ENCODE measurements at regions not wholly inside any gene's neighbourhood (a gene's known extent, or its start where the extent isn't known, plus 50 kb on each side); places are given as distances from the start of the nearest gene placed in this dataset.

- no peak for TF ChIP-seq PRDM4 (tag by site-specific recombination; IDR thresholded peaks at IDR 0.05)
- no peak for TF ChIP-seq ZNF266 (tag by site-specific recombination; IDR thresholded peaks at IDR 0.05; ENCODE audit: low read depth)
- TF ChIP-seq KLF7 (tag by site-specific recombination; IDR thresholded peaks at IDR 0.05; ENCODE audit: borderline replicate concordance): no peak
- no peak for TF ChIP-seq HOXA7 (CRISPR knock-in tag; IDR thresholded peaks at IDR 0.05; ENCODE audit: borderline replicate concordance)
These were observed 136.4 kb upstream of the FAM78B start (continued) for GRCh38 chr1:166302989-166303758.

- H3K9me3 ChIP-seq (ENCODE audit: control insufficient read depth, insufficient read depth, low read depth, low read length): no peaks in the 10 kb centered on the region
- ChIA-PET POLR2A (no interaction called here), CTCF (no interaction called here)
- H3K36me3 ChIP-seq (ENCODE audit: control insufficient read depth in 2 of 2, insufficient read depth in 1 of 2, low read length in 2 of 2): no peaks in the 10 kb centered on the region
- no peaks in the 10 kb centered on the region for H3K4me1 ChIP-seq (ENCODE audit: control insufficient read depth, insufficient read depth, low read length)
- H3K27ac ChIP-seq (ENCODE audit: extremely low read depth, low read depth, low read length): no peak overlapping the region
- TF ChIP-seq ZNF248 (tag by site-specific recombination; IDR thresholded peaks at IDR 0.05): no peak
- no peak for TF ChIP-seq ZNF311 (tag by site-specific recombination; IDR thresholded peaks at IDR 0.05; ENCODE audit: borderline replicate concordance)
- TF ChIP-seq HIC1 (tag by site-specific recombination; IDR thresholded peaks at IDR 0.05): no peak
- no peak for TF ChIP-seq ZNF157 (tag by site-specific recombination; IDR thresholded peaks at IDR 0.05)
- TF ChIP-seq SETDB1 (IDR thresholded peaks at IDR 0.05; ENCODE audit: insufficient read length, low read length): no peak
- no peak for TF ChIP-seq ZNF670 (tag by site-specific recombination; IDR thresholded peaks at IDR 0.05; ENCODE audit: low read depth)
- TF ChIP-seq ZFP41 (tag by site-specific recombination; IDR thresholded peaks at IDR 0.05; ENCODE audit: borderline replicate concordance): no peak
- TF ChIP-seq MYNN (tag by site-specific recombination; IDR thresholded peaks at IDR 0.05; ENCODE audit: borderline replicate concordance): no peak
- no peak for TF ChIP-seq ZNF26 (tag by site-specific recombination; IDR thresholded peaks at IDR 0.05)
- TF ChIP-seq ZNF335 (tag by site-specific recombination; conservative IDR thresholded peaks at IDR 0.05): no peak
- no peak for TF ChIP-seq ZNF280C (tag by site-specific recombination; IDR thresholded peaks at IDR 0.05)
- no peak for TF ChIP-seq ZFP69B (tag by site-specific recombination; IDR thresholded peaks at IDR 0.05)
- no peak for TF ChIP-seq TCF7L2 (IDR thresholded peaks at IDR 0.05; ENCODE audit: borderline replicate concordance, low read depth, low read length)
- TF ChIP-seq ZNF221 (tag by site-specific recombination; IDR thresholded peaks at IDR 0.05; ENCODE audit: borderline replicate concordance): no peak
- no peak for TF ChIP-seq GFI1B (tag by site-specific recombination; IDR thresholded peaks at IDR 0.05)
- H3K4me3 ChIP-seq (ENCODE audit: low read depth, low read length): no peak overlapping the region
These were observed 137.3 kb upstream of the FAM78B start for GRCh38 chr1:166304131-166304530.
